ENCODE measurements at regions not wholly inside any gene's neighbourhood (a gene's known extent, or its start where the extent isn't known, plus 50 kb on each side); places are given as distances from the start of the nearest gene placed in this dataset.
"Not testable (repeated sequence)": the region's sequence is repeated elsewhere in the genome, so short reads cannot be mapped to it uniquely, and the experiment has no call there.

DNA sequence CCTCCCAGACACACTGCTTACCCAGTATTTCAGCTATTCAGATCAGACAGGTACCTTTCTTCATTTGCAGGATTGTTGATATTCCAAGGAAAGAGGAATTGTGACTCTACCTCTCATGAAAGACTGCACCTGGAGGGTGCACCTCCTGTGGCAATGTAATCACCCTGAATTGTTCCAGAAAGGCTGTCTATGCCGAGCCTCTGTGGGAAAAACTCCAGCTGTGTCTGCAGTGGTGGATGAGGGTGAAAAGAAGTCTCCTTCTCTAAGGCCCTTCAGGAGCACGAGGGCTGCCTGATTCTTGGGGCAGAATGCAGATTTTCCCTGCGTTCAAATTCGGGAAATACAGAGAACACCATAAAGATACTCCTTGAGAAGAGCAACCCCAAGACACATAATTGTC is 108.2 kb upstream of the ADAMTS3 start:
- DNase-seq (ENCODE audit: low spot score in 2 of 2) (no peak), ATAC-seq (replicated peaks; ENCODE audit: extremely low read depth, poor library complexity, severe bottlenecking) (no peak)
- peaks cover 5% of the 10 kb centered on the region for H3K9me3 Mint-ChIP-seq
- H3K27ac Mint-ChIP-seq (ENCODE audit: low read depth) = no peak overlapping the region
- H3K4me3 Mint-ChIP-seq = no peak overlapping the region
- no peaks in the 10 kb centered on the region for H3K36me3 Mint-ChIP-seq (ENCODE audit: insufficient read depth)
- H3K27me3 Mint-ChIP-seq = peaks cover 8% of the 10 kb centered on the region
- H3K4me1 Mint-ChIP-seq = no peaks in the 10 kb centered on the region

DNA sequence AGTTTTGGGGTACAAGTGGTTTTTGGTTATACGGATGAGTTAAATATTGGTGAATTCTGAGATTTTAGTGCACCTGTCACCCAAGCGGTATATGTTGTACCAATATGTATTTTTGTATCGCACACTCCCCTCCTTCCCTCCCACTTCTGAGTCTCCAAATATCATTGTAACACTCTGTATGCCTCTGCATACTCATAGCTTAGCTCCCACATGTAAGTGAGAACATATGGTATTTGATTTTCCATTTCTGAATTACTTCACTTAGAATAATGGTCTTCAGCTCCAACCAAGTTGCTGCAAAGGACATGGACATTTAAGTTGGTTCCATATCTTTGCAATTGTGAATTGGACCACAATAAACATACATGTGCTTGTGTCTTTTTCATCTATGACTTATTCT is 103.0 kb upstream of the ADAMTS3 start:
- no peak for ATAC-seq (replicated peaks; ENCODE audit: extremely low read depth, poor library complexity, severe bottlenecking)
- Mint-ChIP-seq H3K4me3 (no peak overlapping the region), H3K9me3 (no peaks in the 10 kb centered on the region), H3K27ac (ENCODE audit: low read depth) (no peak overlapping the region), H3K27me3 (no peaks in the 10 kb centered on the region), H3K4me1 (no peaks in the 10 kb centered on the region), H3K36me3 (ENCODE audit: insufficient read depth) (no peaks in the 10 kb centered on the region)
- no peak for DNase-seq (ENCODE audit: low spot score in 2 of 2)

DNA sequence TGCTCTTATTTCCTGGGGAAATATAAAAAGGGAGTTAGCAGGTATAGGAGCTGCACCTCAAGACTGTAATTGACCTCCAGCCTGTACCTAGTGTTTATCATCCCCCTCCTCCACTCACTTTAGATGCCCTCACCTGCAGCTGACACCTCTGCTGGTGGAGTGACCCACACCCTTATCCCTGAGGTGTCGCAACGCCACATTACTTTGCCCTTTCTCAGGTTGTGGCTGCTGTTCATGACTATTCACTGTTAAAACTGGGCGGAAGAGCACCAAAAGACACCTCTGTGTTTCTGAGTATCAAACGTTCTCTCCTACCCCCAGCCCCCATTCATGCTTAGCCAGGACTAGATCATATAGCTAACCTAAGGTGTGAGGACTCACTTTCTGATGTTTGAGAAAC is 101.5 kb upstream of the ADAMTS3 start:
- Mint-ChIP-seq H3K4me1 (no peaks in the 10 kb centered on the region), H3K27me3 (no peaks in the 10 kb centered on the region), H3K36me3 (ENCODE audit: insufficient read depth) (no peaks in the 10 kb centered on the region), H3K27ac (ENCODE audit: low read depth) (no peak overlapping the region), H3K9me3 (no peaks in the 10 kb centered on the region), H3K4me3 (no peak overlapping the region)
- ATAC-seq (replicated peaks; ENCODE audit: extremely low read depth, poor library complexity, severe bottlenecking) (no peak), DNase-seq (ENCODE audit: low spot score in 2 of 2) (no peak)

DNA sequence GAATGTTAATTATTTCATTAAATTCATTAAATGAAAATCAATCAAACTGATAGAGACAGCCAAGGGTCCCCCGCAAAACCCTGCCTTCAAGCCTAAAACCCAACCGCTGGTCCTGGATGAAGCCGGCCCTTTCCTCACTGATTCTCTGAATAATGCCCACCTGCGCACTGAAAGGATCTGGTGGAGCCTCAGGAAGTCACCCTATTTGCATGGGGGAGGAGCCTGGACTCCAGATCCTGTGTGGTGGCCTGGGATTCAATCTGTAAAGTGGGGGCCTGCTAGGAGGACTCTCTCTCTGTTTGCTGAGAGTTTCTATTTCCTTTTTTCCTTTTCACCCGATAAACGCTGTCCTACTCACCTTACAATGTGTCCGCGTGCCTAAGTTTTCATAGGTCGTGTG is 97.9 kb upstream of the ADAMTS3 start:
- DNase-seq (ENCODE audit: low spot score in 2 of 2) = no peak
- no peak for ATAC-seq (replicated peaks; ENCODE audit: extremely low read depth, poor library complexity, severe bottlenecking)
- H3K4me1 Mint-ChIP-seq = no peaks in the 10 kb centered on the region
- peaks cover 9% of the 10 kb centered on the region for H3K27me3 Mint-ChIP-seq
- H3K4me3 Mint-ChIP-seq = no peak overlapping the region
- no peaks in the 10 kb centered on the region for H3K9me3 Mint-ChIP-seq
- H3K27ac Mint-ChIP-seq (ENCODE audit: low read depth) = no peak overlapping the region
- no peaks in the 10 kb centered on the region for H3K36me3 Mint-ChIP-seq (ENCODE audit: insufficient read depth)

DNA sequence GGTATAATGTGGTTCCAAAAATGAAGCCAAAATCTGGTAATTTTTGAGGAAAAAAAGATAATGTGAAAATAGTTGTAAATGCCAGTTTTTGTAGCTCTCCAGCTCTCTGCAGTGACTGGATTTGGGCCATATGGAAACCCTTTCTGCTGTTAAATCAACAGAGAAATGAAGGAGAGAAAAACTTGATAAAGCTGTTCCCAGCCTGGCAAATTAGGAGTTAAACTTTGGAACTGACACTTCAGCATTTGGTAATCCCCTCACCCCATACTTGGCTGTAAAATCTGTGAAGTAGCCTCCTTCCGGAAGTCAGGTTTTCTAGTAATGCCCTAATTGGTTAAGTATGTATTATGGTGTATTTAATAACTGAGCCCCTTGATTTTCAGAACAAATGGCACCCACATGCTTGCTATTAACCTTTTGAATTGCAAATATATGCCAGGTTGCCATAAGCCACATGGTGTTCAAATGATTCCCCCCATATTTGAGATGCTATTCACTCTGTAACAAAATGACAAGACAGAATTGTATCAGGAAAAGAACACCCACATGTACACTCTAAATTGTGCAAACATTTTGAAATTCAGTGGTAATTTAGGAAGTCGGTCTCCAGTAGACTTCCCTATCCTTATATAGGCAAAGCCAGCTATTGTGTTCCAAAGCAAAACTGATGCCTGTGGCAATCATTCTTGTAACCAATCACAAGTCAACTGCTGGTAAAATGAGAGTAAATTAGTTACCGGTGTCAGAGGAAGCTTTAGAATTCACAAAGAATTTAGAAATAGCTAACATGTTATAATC is 96.3 kb upstream of the ADAMTS3 start:
- no peak for ATAC-seq (replicated peaks; ENCODE audit: extremely low read depth, poor library complexity, severe bottlenecking)
- no peaks in the 10 kb centered on the region for H3K4me1 Mint-ChIP-seq
- no peaks in the 10 kb centered on the region for H3K9me3 Mint-ChIP-seq
- peaks cover 9% of the 10 kb centered on the region for H3K27me3 Mint-ChIP-seq
- H3K27ac Mint-ChIP-seq (ENCODE audit: low read depth) = no peak overlapping the region
- no peak overlapping the region for H3K4me3 Mint-ChIP-seq
- no peaks in the 10 kb centered on the region for H3K36me3 Mint-ChIP-seq (ENCODE audit: insufficient read depth)
- DNase-seq (ENCODE audit: low spot score in 2 of 2) = no peak

DNA sequence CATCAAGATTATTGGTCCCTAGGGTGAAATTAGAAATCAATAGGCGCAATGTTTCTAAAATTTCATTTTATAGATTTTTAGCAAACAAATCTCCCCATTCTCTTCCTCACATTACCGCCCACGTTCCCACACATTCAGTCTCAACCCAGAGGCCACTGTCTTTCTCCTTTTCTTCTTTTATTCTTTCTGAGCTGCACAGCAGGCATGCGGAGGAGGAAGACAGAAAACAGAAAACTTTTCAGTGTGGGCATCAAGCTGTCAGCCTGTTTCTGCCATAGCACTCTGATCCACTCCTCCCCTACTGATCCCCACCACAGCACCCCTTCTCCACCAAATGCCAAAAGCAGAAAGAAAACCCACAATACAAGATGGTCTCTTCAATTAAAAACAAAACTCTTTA is 94.8 kb upstream of the ADAMTS3 start:
- DNase-seq (ENCODE audit: low spot score in 2 of 2) = no peak
- no peak overlapping the region for H3K27ac Mint-ChIP-seq (ENCODE audit: low read depth)
- H3K36me3 Mint-ChIP-seq (ENCODE audit: insufficient read depth) = no peaks in the 10 kb centered on the region
- no peak for ATAC-seq (replicated peaks; ENCODE audit: extremely low read depth, poor library complexity, severe bottlenecking)
- no peaks in the 10 kb centered on the region for H3K4me1 Mint-ChIP-seq
- H3K9me3 Mint-ChIP-seq = no peaks in the 10 kb centered on the region
- H3K27me3 Mint-ChIP-seq = peaks cover 9% of the 10 kb centered on the region
- H3K4me3 Mint-ChIP-seq = no peak overlapping the region

DNA sequence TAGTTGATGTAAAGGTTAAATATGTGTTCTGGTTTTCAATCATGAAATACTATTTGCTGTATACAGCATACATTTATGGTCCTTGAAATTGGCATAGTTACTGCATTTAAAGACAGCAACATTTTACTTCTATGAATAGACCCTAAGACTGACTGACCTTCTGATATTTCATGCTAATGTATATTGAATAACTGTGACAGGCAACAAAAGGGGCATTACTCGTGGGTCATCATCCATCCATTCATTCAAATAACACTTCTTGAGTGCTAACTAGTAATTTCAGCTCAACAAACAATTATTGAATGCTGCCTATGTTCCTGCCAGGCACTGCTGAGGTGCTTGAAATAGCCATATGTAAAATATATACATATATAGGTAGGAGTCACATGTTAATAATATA is 92.8 kb upstream of the ADAMTS3 start:
- peaks cover 9% of the 10 kb centered on the region for H3K27me3 Mint-ChIP-seq
- no peaks in the 10 kb centered on the region for H3K9me3 Mint-ChIP-seq
- no peaks in the 10 kb centered on the region for H3K4me1 Mint-ChIP-seq
- no peaks in the 10 kb centered on the region for H3K36me3 Mint-ChIP-seq (ENCODE audit: insufficient read depth)
- DNase-seq (ENCODE audit: low spot score in 2 of 2) (no peak), ATAC-seq (replicated peaks; ENCODE audit: extremely low read depth, poor library complexity, severe bottlenecking) (no peak)
- no peak overlapping the region for H3K27ac Mint-ChIP-seq (ENCODE audit: low read depth)
- H3K4me3 Mint-ChIP-seq = no peak overlapping the region

DNA sequence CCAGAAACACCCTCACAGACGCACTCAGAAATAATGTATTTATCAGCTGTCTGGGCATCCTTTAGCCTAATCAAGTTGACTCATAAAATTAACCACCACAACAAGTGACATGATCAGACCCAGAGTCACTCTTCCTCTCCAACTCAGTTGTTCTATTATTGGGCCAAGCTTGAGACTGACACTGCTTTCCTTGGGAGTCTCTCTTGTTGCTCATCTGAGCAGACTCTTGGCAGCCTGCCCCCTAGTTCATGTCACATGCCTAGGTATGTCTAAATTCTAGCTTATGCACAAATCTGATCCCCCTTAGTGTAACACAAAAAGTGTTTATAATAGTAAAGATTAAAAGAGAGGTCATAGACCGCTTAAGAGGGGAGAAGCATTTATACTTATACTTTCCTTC is 72.6 kb upstream of the ADAMTS3 start:
- Mint-ChIP-seq H3K27ac (ENCODE audit: low read depth) (no peak overlapping the region), H3K27me3 (no peaks in the 10 kb centered on the region), H3K4me1 (no peaks in the 10 kb centered on the region), H3K9me3 (no peaks in the 10 kb centered on the region), H3K4me3 (no peak overlapping the region), H3K36me3 (ENCODE audit: insufficient read depth) (no peaks in the 10 kb centered on the region)
- ATAC-seq (replicated peaks; ENCODE audit: extremely low read depth, poor library complexity, severe bottlenecking) (no peak), DNase-seq (ENCODE audit: low spot score in 2 of 2) (no peak)

DNA sequence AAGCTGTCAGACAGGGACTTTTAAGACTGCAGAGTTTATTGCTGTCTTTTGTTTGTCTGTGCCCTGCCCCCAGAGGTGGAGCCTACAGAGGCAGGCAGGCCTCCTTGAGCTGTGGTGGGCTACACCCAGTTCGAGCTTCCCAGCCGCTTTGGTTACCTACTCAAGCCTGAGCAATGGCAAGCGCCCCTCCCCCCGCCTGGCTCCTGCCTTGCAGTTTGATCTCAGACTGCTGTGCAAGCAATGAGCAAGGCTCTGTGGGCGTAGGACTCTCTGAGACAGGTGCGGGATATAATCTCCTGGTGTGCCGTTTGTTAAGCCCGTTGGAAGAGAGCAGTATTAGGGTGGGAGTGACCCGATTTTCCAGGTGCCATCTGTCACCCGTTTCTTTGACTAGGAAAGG is 67.8 kb upstream of the ADAMTS3 start:
- not testable (repeated sequence) for H3K9me3 Mint-ChIP-seq; H3K4me1 Mint-ChIP-seq; H3K27me3 Mint-ChIP-seq; H3K36me3 Mint-ChIP-seq (ENCODE audit: insufficient read depth); ATAC-seq (replicated peaks; ENCODE audit: extremely low read depth, poor library complexity, severe bottlenecking); DNase-seq (ENCODE audit: low spot score in 2 of 2); H3K4me3 Mint-ChIP-seq; H3K27ac Mint-ChIP-seq (ENCODE audit: low read depth)

GRCh38 chr4:72635931-72636330 is 66.9 kb upstream of the ADAMTS3 start:
- not testable (repeated sequence) for H3K27me3 Mint-ChIP-seq; H3K27ac Mint-ChIP-seq (ENCODE audit: low read depth); ATAC-seq (replicated peaks; ENCODE audit: extremely low read depth, poor library complexity, severe bottlenecking); H3K9me3 Mint-ChIP-seq; DNase-seq (ENCODE audit: low spot score in 2 of 2); H3K4me3 Mint-ChIP-seq; H3K4me1 Mint-ChIP-seq; H3K36me3 Mint-ChIP-seq (ENCODE audit: insufficient read depth)

DNA sequence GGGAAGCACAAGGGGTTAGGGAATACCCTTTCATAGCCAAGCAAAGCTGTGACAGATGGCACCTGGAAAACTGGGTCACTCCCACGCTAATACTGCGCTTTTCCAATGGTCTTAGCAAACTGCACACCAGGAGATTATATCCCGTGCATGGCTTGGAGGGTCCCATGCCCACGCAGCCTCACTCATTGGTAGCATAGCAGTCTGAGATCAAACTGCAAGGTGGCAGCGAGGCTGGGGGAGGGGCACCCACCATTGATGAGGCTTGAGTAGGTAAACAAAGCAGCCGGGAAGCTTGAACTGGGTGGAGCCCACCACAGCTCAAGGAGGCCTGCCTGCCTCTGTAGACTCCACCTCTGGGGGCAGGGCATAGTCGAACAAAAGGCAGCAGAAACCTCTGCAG is 63.2 kb upstream of the ADAMTS3 start:
- not testable (repeated sequence) for H3K9me3 Mint-ChIP-seq; H3K27me3 Mint-ChIP-seq; H3K4me1 Mint-ChIP-seq; ATAC-seq (replicated peaks; ENCODE audit: extremely low read depth, poor library complexity, severe bottlenecking); H3K4me3 Mint-ChIP-seq; H3K27ac Mint-ChIP-seq (ENCODE audit: low read depth); DNase-seq (ENCODE audit: low spot score in 2 of 2); H3K36me3 Mint-ChIP-seq (ENCODE audit: insufficient read depth)

DNA sequence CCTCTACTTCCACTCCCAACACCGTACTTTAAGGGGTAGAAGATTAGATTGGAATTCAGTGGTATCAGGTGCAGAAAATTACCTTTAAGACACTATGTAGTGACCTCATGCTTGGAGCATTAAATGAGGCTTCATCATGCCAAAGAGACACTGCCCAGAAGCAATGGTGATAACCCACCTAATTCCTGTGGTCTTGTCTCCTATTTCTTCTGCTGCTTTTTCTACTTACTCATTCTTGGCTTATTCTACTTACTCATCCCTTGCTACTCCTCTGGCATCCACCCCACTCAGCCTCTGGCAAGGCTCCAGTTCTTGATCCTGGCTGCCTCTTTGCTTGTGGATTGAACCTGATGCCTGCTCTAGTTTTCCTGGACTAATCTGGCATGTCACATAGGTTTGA is 62.3 kb upstream of the ADAMTS3 start:
- Mint-ChIP-seq H3K27me3 (no peaks in the 10 kb centered on the region), H3K27ac (ENCODE audit: low read depth) (no peak overlapping the region), H3K36me3 (ENCODE audit: insufficient read depth) (no peaks in the 10 kb centered on the region), H3K4me1 (no peaks in the 10 kb centered on the region), H3K4me3 (no peak overlapping the region), H3K9me3 (no peaks in the 10 kb centered on the region)
- ATAC-seq (replicated peaks; ENCODE audit: extremely low read depth, poor library complexity, severe bottlenecking) (no peak), DNase-seq (ENCODE audit: low spot score in 2 of 2) (no peak)

DNA sequence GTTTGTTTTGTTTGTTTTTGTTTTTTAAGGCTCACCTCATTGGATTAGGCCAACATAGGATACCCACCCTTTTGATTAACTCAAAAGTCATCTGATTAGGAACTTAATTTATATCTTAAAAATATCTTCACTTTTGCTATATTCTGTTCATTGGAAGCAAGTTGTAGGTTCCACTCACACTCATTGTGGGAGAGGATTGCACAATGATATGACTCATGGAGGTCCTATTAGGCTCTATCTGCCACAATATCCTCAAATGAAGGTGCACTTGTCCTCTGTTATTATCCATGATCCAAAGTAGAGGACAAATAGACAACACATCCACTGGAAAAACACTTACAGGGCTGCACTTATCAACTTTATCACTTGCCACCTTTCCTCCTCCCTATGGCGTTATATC is 60.5 kb upstream of the ADAMTS3 start:
- Mint-ChIP-seq H3K27me3 (no peaks in the 10 kb centered on the region), H3K4me3 (no peak overlapping the region), H3K9me3 (peaks cover 8% of the 10 kb centered on the region), H3K27ac (ENCODE audit: low read depth) (no peak overlapping the region), H3K4me1 (no peaks in the 10 kb centered on the region), H3K36me3 (ENCODE audit: insufficient read depth) (peaks cover 2% of the 10 kb centered on the region)
- ATAC-seq (replicated peaks; ENCODE audit: extremely low read depth, poor library complexity, severe bottlenecking) = no peak
- DNase-seq (ENCODE audit: low spot score in 2 of 2) = no peak

Measured in central memory CD8-positive, alpha-beta T cell (primary cell).